H1 (cell line): ENCODE measurements at regions not wholly inside any gene's neighbourhood (a gene's known extent, or its start where the extent isn't known, plus 50 kb on each side); places are given as distances from the start of the nearest gene placed in this dataset.

Experiments
- ASH2L ChIP-seq: fragments of 200-600, 300-600 bp; sonication (generic); IDR thresholded peaks from one replicate; pipeline ENCODE4 v1.7.1; 2017; ENCODE audit warnings: low read length
- BACH1 ChIP-seq: IDR thresholded peaks from 2 replicates; pipeline ENCODE4 v1.6.1; 2012; ENCODE audit warnings: low read length, improper control_type of control experiment
- TF ChIP-seq, protein P1 (sequence below), 3 experiments: IDR thresholded peaks; 1 replicate in 2 of 3; 2 replicates in 1 of 3; pipeline versions ENCODE4 v1.5.1 to v1.6.1; 2011; ENCODE audit warnings: low read length in 3 of 3, mild to moderate bottlenecking in 3 of 3, inconsistent platforms in 2 of 3, low read depth in 1 of 3, moderate library complexity in 1 of 3; ENCODE audit not compliant: insufficient read depth in 1 of 3; ENCODE audit errors: control extremely low read depth in 1 of 3

DNA sequence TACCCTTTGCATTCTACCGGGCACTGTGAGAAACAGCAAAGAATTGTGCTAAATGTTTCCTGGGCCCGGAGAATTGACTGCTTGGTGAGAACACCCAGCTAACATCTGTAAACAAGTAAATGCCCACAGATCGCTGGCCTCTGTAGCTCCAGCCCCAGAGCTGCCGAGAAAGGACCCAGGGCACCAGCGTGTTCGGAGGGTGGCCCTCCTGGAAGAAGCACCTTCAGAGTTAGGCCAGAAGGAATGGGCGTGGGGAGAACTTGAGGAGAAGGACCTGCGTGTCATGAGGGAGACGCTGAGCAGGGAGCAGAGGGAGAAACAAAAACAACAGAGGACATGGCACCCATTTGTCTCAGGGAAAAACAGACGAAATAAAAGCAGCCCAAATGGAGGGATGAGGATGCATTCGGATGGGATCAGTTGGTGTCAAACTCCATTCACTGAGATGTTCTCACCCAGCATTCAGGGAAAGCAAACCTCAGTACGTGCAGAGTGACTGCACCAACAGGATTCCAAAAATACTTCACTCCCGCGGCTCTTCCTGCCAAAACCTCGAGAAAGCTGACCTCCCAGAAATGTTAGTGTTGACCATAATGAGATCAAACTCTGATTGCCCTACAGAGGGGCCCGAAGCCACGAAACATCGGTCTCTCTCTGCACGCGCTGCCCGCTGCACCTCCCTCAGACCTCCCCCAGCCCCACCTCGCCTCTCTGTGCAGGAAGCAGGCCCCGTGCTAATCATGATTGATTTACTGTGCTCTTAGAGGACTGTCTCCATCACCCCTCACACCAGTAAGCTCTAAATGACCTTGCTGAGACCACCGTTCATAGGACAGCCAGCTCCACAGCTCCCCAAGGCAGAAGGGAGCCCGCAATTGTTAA lies 376.3 kb upstream of the SALL3 start:
- TF ChIP-seq ASH2L = no peak
- no peak for TF ChIP-seq BACH1
- TF ChIP-seq, protein P1, sequence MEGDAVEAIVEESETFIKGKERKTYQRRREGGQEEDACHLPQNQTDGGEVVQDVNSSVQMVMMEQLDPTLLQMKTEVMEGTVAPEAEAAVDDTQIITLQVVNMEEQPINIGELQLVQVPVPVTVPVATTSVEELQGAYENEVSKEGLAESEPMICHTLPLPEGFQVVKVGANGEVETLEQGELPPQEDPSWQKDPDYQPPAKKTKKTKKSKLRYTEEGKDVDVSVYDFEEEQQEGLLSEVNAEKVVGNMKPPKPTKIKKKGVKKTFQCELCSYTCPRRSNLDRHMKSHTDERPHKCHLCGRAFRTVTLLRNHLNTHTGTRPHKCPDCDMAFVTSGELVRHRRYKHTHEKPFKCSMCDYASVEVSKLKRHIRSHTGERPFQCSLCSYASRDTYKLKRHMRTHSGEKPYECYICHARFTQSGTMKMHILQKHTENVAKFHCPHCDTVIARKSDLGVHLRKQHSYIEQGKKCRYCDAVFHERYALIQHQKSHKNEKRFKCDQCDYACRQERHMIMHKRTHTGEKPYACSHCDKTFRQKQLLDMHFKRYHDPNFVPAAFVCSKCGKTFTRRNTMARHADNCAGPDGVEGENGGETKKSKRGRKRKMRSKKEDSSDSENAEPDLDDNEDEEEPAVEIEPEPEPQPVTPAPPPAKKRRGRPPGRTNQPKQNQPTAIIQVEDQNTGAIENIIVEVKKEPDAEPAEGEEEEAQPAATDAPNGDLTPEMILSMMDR (IDR thresholded peaks at IDR 0.05; ENCODE audit: control extremely low read depth in 1 of 3, insufficient read depth in 1 of 3, low read depth in 1 of 3, low read length in 3 of 3) = no peak
